ENCODE measurements at regions not wholly inside any gene's neighbourhood (a gene's known extent, or its start where the extent isn't known, plus 50 kb on each side); places are given as distances from the start of the nearest gene placed in this dataset.

DNA sequence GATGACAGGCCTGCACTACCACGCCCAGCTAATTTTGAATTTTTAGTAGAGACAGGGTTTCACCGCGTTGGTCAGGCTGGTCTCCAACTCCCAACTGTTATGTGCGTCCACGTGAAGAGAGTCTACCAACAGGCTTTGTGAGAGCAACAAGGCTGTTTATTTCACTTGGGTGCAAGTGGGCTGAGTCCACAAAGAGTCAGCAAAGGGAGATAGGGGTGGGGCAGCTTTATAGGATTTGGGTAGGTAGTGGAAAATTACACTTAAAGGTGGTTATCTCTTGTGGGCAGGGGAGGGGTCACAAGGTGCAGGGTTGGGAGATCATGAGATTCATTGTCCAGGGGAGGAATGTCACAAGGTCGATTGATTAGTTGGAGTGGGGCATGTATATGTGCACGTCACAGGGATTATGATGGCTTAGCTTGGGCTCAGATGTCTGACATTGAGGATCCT is 111.6 kb downstream of the GOSR1 start:
- TF ChIP-seq, protein P1, sequence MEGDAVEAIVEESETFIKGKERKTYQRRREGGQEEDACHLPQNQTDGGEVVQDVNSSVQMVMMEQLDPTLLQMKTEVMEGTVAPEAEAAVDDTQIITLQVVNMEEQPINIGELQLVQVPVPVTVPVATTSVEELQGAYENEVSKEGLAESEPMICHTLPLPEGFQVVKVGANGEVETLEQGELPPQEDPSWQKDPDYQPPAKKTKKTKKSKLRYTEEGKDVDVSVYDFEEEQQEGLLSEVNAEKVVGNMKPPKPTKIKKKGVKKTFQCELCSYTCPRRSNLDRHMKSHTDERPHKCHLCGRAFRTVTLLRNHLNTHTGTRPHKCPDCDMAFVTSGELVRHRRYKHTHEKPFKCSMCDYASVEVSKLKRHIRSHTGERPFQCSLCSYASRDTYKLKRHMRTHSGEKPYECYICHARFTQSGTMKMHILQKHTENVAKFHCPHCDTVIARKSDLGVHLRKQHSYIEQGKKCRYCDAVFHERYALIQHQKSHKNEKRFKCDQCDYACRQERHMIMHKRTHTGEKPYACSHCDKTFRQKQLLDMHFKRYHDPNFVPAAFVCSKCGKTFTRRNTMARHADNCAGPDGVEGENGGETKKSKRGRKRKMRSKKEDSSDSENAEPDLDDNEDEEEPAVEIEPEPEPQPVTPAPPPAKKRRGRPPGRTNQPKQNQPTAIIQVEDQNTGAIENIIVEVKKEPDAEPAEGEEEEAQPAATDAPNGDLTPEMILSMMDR (conservative IDR thresholded peaks at IDR 0.05; ENCODE audit: low read length), result no peak
- TF ChIP-seq EZH2phosphoT487 (IDR thresholded peaks at IDR 0.05; ENCODE audit: borderline replicate concordance), result no peak
- no peaks in the 10 kb centered on the region for H3K9me3 ChIP-seq (ENCODE audit: insufficient read depth, low read depth, low read length)
- H3K79me2 ChIP-seq (ENCODE audit: insufficient read depth, low read length), result no peaks in the 10 kb centered on the region
- no peak overlapping the region for H3K4me2 ChIP-seq (ENCODE audit: low read depth, low read length, poor library complexity, severe bottlenecking)
- no peaks in the 10 kb centered on the region for H3K36me3 ChIP-seq (ENCODE audit: insufficient read depth, low read length)
- H3K4me3 ChIP-seq (ENCODE audit: low read length, poor library complexity, severe bottlenecking), result no peak overlapping the region
- no peak overlapping the region for H3K9ac ChIP-seq (ENCODE audit: low read depth, low read length, poor library complexity, severe bottlenecking)
- H3K9me2 ChIP-seq (replicated peaks; ENCODE audit: low read depth, low read length), result no peaks in the 10 kb centered on the region
- no peaks in the 10 kb centered on the region for H3F3A ChIP-seq (ENCODE audit: low read depth)
- H3K4me1 ChIP-seq (ENCODE audit: insufficient read depth, low read length, poor library complexity, severe bottlenecking), result peaks cover 17% of the 10 kb centered on the region
- H4K20me1 ChIP-seq (ENCODE audit: insufficient read depth, low read length, poor library complexity, severe bottlenecking), result no peaks in the 10 kb centered on the region
- H3K27me3 ChIP-seq (ENCODE audit: insufficient read depth, low read length, poor library complexity, severe bottlenecking), result no peaks in the 10 kb centered on the region
- H2AFZ ChIP-seq (ENCODE audit: low read length), result no peak overlapping the region

DNA sequence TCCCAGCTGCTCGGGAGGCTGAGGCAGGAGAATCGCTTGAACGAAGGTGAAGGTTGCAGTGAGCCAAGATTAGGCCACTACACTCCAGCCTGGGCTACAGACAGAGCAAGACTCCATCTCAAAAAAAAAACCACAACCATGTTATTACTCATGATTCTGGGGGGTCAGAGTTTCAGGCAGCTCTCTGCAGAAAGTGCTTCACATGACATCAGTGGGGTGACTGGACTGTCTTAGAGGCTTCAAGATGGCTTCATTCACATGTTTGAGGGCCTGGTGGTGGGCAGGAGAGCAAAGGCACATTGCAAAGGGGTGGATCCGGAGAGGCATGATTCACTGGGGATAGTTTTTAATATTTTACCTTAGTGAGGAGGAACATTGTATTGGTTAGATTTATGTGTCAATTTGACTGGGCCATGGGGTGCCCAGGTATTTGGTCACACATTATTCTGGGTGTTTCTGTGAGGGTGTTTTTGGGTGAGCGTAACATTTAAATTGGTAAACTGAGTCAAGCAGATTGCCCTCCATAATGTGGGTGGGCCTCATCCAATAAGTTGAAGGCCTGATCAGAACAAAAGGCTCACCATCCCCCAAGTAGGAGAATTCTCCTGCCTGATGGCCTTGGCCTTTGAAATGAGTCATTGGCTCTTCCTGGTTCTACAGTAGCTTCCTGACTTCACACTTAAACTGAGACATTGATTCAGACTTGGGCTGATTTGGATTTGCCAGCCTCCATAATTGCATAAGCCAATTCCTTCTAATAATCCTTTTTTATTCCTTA is 109.8 kb downstream of the GOSR1 start:
- no peaks in the 10 kb centered on the region for H4K20me1 ChIP-seq (ENCODE audit: insufficient read depth, low read length, poor library complexity, severe bottlenecking)
- H2AFZ ChIP-seq (ENCODE audit: low read length), result no peak overlapping the region
- TF ChIP-seq, protein P1 (conservative IDR thresholded peaks at IDR 0.05; ENCODE audit: low read length), result no peak
- TF ChIP-seq EZH2phosphoT487 (IDR thresholded peaks at IDR 0.05; ENCODE audit: borderline replicate concordance), result no peak
- H3K4me3 ChIP-seq (ENCODE audit: low read length, poor library complexity, severe bottlenecking), result no peak overlapping the region
- no peak overlapping the region for H3K4me2 ChIP-seq (ENCODE audit: low read depth, low read length, poor library complexity, severe bottlenecking)
- no peaks in the 10 kb centered on the region for H3K36me3 ChIP-seq (ENCODE audit: insufficient read depth, low read length)
- no peaks in the 10 kb centered on the region for H3F3A ChIP-seq (ENCODE audit: low read depth)
- H3K9me2 ChIP-seq (replicated peaks; ENCODE audit: low read depth, low read length), result no peaks in the 10 kb centered on the region
- H3K79me2 ChIP-seq (ENCODE audit: insufficient read depth, low read length), result no peaks in the 10 kb centered on the region
- no peaks in the 10 kb centered on the region for H3K27me3 ChIP-seq (ENCODE audit: insufficient read depth, low read length, poor library complexity, severe bottlenecking)
- no peak overlapping the region for H3K9ac ChIP-seq (ENCODE audit: low read depth, low read length, poor library complexity, severe bottlenecking)
- H3K9me3 ChIP-seq (ENCODE audit: insufficient read depth, low read depth, low read length), result no peaks in the 10 kb centered on the region
- peaks cover 17% of the 10 kb centered on the region for H3K4me1 ChIP-seq (ENCODE audit: insufficient read depth, low read length, poor library complexity, severe bottlenecking)

DNA sequence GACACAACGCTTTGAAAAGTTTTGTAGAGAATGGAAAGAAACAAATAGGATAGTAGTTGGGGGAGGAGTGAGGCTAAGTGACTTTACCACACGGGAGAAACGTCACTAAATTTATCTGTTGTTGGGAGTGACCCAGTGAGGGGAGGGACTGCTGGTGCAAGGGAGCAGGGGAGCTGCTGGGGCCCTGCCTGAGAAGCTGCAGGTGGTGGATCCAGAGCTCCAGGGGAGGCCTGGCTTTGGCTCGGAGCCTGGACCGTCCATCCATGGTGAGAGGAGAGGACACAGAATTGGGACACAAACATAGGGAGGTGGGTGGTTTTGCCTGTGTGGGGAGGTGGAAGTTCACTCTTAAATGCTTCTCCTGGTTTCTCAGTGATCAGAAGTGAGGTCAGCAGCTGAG is 107.6 kb downstream of the GOSR1 start:
- Histone ChIP-seq H3F3A (ENCODE audit: low read depth) (no peaks in the 10 kb centered on the region), H3K4me1 (ENCODE audit: insufficient read depth, low read length, poor library complexity, severe bottlenecking) (peaks cover 14% of the 10 kb centered on the region), H3K9me3 (ENCODE audit: insufficient read depth, low read depth, low read length) (no peaks in the 10 kb centered on the region), H3K9me2 (replicated peaks; ENCODE audit: low read depth, low read length) (no peaks in the 10 kb centered on the region), H3K4me2 (ENCODE audit: low read depth, low read length, poor library complexity, severe bottlenecking) (no peak overlapping the region), H3K9ac (ENCODE audit: low read depth, low read length, poor library complexity, severe bottlenecking) (no peak overlapping the region), H3K4me3 (ENCODE audit: low read length, poor library complexity, severe bottlenecking) (no peak overlapping the region), H3K36me3 (ENCODE audit: insufficient read depth, low read length) (no peaks in the 10 kb centered on the region), H4K20me1 (ENCODE audit: insufficient read depth, low read length, poor library complexity, severe bottlenecking) (no peaks in the 10 kb centered on the region), H2AFZ (ENCODE audit: low read length) (no peak overlapping the region), H3K27me3 (ENCODE audit: insufficient read depth, low read length, poor library complexity, severe bottlenecking) (no peaks in the 10 kb centered on the region), H3K79me2 (ENCODE audit: insufficient read depth, low read length) (no peaks in the 10 kb centered on the region)
- TF ChIP-seq, protein P1 (conservative IDR thresholded peaks at IDR 0.05; ENCODE audit: low read length), result no peak
- TF ChIP-seq EZH2phosphoT487 (IDR thresholded peaks at IDR 0.05; ENCODE audit: borderline replicate concordance), result no peak

All from Loucy (cell line).